ENCODE measurements at regions not wholly inside any gene's neighbourhood (a gene's known extent, or its start where the extent isn't known, plus 50 kb on each side); places are given as distances from the start of the nearest gene placed in this dataset.
A peak's percentile ranks its signal among the peaks of the same experiment; 100 is the strongest.
"Not testable (repeated sequence)": the region's sequence is repeated elsewhere in the genome, so short reads cannot be mapped to it uniquely, and the experiment has no call there.

GRCh38 chr6:141248021-141248799, 884.5 kb upstream of the GJE1 start:
- DNase-seq (ENCODE audit: low read depth), result no peak

- DNase-seq (ENCODE audit: low read depth), result no peak
These were observed 888.4 kb upstream of the GJE1 start for GRCh38 chr6:141244366-141244765.

- no peak for DNase-seq (ENCODE audit: low read depth)
These were observed 889.8 kb upstream of the GJE1 start for GRCh38 chr6:141242957-141243356.

GRCh38 chr6:141229296-141229695, 903.4 kb upstream of the GJE1 start:
- DNase-seq (ENCODE audit: low read depth), result no peak

GRCh38 chr6:141218583-141218982, 914.1 kb upstream of the GJE1 start:
- no peak for DNase-seq (ENCODE audit: low read depth)

GRCh38 chr6:141216726-141217125, 916.0 kb upstream of the GJE1 start:
- no peak for DNase-seq (ENCODE audit: low read depth)

- peak; percentile 14 for DNase-seq (ENCODE audit: low read depth)
These were observed 920.4 kb upstream of the GJE1 start for GRCh38 chr6:141212296-141212695.

GRCh38 chr6:141211845-141212244, 920.9 kb upstream of the GJE1 start:
- DNase-seq (ENCODE audit: low read depth), result no peak

- DNase-seq (ENCODE audit: low read depth), result no peak
These were observed 921.8 kb upstream of the GJE1 start for GRCh38 chr6:141210901-141211300.

GRCh38 chr6:141209890-141210289, 922.8 kb upstream of the GJE1 start:
- DNase-seq (ENCODE audit: low read depth), result no peak

- DNase-seq (ENCODE audit: low read depth), result no peak
These were observed 924.6 kb upstream of the GJE1 start for GRCh38 chr6:141208101-141208500.

GRCh38 chr6:141203902-141204575, 928.7 kb upstream of the GJE1 start:
- peak; percentile 72 for DNase-seq (ENCODE audit: low read depth)

GRCh38 chr6:141202626-141203025, 930.1 kb upstream of the GJE1 start:
- peak; percentile 46 for DNase-seq (ENCODE audit: low read depth)

GRCh38 chr6:141199074-141199473, 933.7 kb upstream of the GJE1 start:
- peak; percentile 19 for DNase-seq (ENCODE audit: low read depth)

- no peak for DNase-seq (ENCODE audit: low read depth)
These were observed 937.4 kb upstream of the GJE1 start for GRCh38 chr6:141195251-141195832.

GRCh38 chr6:141183368-141183767, 949.4 kb upstream of the GJE1 start:
- DNase-seq (ENCODE audit: low read depth), result no peak

GRCh38 chr6:141175458-141175857, 957.3 kb upstream of the GJE1 start:
- DNase-seq (ENCODE audit: low read depth), result not testable (repeated sequence)

- DNase-seq (ENCODE audit: low read depth), result no peak
These were observed 957.8 kb upstream of the GJE1 start for GRCh38 chr6:141174932-141175331.

GRCh38 chr6:141173529-141173928, 959.2 kb upstream of the GJE1 start:
- no peak for DNase-seq (ENCODE audit: low read depth)

- DNase-seq (ENCODE audit: low read depth), result peak; percentile 90
These were observed 963.3 kb upstream of the GJE1 start for GRCh38 chr6:141169419-141169818.

- no peak for DNase-seq (ENCODE audit: low read depth)
These were observed 964.8 kb upstream of the GJE1 start for GRCh38 chr6:141167945-141168344.

- no peak for DNase-seq (ENCODE audit: low read depth)
These were observed 967.6 kb upstream of the GJE1 start for GRCh38 chr6:141165002-141165665.

All from EH (cell line).